ENCODE measurements at regions not wholly inside any gene's neighbourhood (a gene's known extent, or its start where the extent isn't known, plus 50 kb on each side); places are given as distances from the start of the nearest gene placed in this dataset.

DNA sequence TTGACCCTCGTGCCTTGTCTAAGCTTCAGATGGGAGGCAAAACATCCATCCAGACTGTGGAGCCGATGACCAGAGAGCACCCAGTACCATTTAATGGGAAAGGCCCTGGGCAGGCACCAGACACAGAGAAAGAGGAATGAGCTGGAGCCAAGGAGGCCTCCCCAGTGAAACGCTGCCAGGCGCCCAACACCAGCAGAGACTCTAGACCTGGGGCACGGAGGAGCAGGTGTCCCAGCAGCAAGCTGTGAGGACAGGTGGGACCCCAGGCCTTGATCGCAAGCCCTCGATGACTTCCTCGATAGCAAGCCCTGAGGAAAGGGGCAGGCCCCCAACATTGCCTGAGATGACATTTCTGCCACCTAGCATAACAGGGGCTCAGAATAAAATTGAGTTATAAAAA is 62.2 kb upstream of the SIAH1 start:
- no peak overlapping the region for H3K4me3 ChIP-seq (ENCODE audit: low read depth, low read length, poor library complexity, severe bottlenecking)
- H3K27ac ChIP-seq (ENCODE audit: low read depth, low read length, poor library complexity, severe bottlenecking): no peak overlapping the region
- ChIA-PET POLR2A (ENCODE audit: low non-redundant PET) (no interaction called here), CTCF (interaction anchor here (0.6 kb wide), 1 partner anchor 899 kb away, joined by 3 read pairs; no protein-coding TSS in a partner anchor)
- TF ChIP-seq, protein P1, sequence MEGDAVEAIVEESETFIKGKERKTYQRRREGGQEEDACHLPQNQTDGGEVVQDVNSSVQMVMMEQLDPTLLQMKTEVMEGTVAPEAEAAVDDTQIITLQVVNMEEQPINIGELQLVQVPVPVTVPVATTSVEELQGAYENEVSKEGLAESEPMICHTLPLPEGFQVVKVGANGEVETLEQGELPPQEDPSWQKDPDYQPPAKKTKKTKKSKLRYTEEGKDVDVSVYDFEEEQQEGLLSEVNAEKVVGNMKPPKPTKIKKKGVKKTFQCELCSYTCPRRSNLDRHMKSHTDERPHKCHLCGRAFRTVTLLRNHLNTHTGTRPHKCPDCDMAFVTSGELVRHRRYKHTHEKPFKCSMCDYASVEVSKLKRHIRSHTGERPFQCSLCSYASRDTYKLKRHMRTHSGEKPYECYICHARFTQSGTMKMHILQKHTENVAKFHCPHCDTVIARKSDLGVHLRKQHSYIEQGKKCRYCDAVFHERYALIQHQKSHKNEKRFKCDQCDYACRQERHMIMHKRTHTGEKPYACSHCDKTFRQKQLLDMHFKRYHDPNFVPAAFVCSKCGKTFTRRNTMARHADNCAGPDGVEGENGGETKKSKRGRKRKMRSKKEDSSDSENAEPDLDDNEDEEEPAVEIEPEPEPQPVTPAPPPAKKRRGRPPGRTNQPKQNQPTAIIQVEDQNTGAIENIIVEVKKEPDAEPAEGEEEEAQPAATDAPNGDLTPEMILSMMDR (conservative IDR thresholded peaks at IDR 0.05; ENCODE audit: low read depth, low read length): no peak
- TF ChIP-seq EZH2 (IDR thresholded peaks at IDR 0.05; ENCODE audit: borderline replicate concordance, low read depth, low read length, poor library complexity, severe bottlenecking): no peak
- no peak for DNase-seq (ENCODE audit: low spot score)
- H3K27me3 ChIP-seq (replicated peaks; ENCODE audit: insufficient read depth, low read depth, low read length, poor library complexity): no peaks in the 10 kb centered on the region
- no peaks in the 10 kb centered on the region for H3K36me3 ChIP-seq (ENCODE audit: insufficient read depth, low read length, poor library complexity, severe bottlenecking)
- intact Hi-C loops (cut with micrococcal nuclease; ENCODE audit: unreplicated experiment): no loop called here
- no TSS peak for BruUV-seq (replicated peaks)
- no peaks in the 10 kb centered on the region for H3K4me1 ChIP-seq (ENCODE audit: insufficient read depth, low read length, poor library complexity, severe bottlenecking)
- H3K9me3 ChIP-seq (ENCODE audit: low read depth, low read length, poor library complexity, severe bottlenecking): no peaks in the 10 kb centered on the region

DNA sequence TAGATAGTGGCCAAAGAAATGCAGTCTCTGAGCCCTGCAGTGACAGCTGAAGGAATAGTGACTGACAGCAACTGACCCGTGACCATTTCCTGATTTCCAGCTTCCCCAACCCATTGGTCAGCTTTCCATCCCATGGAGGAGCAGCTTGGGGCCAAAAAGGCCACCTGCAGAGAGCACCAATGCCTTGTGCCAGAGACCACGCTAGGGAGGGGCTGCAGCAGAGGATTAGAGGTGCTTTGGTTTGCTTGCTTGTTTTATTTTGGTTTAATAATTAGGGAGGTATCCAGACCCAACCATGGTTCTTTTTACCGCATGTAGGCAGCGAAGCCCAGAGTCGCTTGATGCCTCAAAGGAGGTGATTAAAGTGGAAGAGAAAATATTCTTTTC is 61.3 kb upstream of the SIAH1 start:
- Histone ChIP-seq H3K9me3 (ENCODE audit: low read depth, low read length, poor library complexity, severe bottlenecking) (no peaks in the 10 kb centered on the region), H3K4me3 (ENCODE audit: low read depth, low read length, poor library complexity, severe bottlenecking) (no peak overlapping the region), H3K4me1 (ENCODE audit: insufficient read depth, low read length, poor library complexity, severe bottlenecking) (no peaks in the 10 kb centered on the region), H3K36me3 (ENCODE audit: insufficient read depth, low read length, poor library complexity, severe bottlenecking) (no peaks in the 10 kb centered on the region), H3K27ac (ENCODE audit: low read depth, low read length, poor library complexity, severe bottlenecking) (no peak overlapping the region), H3K27me3 (replicated peaks; ENCODE audit: insufficient read depth, low read depth, low read length, poor library complexity) (no peaks in the 10 kb centered on the region)
- ChIA-PET POLR2A (ENCODE audit: low non-redundant PET) (no interaction called here), CTCF (no interaction called here)
- intact Hi-C loops (cut with micrococcal nuclease; ENCODE audit: unreplicated experiment): no loop called here
- TF ChIP-seq EZH2 (IDR thresholded peaks at IDR 0.05; ENCODE audit: borderline replicate concordance, low read depth, low read length, poor library complexity, severe bottlenecking): no peak
- DNase-seq (ENCODE audit: low spot score): no peak
- no TSS peak for BruUV-seq (replicated peaks)

DNA sequence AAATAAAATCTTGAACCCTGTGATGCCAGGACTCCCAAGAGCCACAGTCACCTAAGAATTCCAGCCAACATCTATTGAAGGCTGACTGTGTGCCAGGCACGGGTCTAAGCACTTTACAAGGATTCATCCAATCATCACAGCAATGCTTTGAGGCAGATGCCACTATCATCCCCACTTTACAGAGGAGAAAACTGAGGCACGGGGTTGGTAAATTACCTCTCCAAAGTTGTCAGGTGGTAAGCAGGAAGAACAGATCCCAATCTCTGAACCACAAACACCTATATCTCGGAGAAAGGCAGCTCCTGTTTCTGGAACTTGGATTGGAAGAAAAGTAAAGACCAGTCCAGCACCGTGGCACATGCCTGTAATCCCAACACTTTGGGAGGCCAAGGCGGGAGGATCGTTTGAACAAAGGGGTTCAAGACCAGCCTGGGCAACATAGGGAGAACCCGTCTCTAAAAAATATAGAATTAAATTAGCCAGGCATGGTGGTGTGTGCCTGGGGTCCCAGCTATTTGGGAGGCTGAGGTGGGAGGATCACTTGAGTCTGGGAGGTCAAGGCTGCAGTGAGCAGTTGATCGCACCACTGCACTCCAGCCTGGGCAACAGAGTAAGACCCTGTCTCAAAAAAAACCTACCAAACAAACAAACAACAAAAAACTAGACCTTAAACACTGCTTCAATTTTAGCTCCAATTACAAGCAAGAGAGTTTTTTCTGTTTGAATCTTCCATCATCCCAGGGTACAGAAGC is 60.7 kb upstream of the SIAH1 start:
- intact Hi-C loops (cut with micrococcal nuclease; ENCODE audit: unreplicated experiment): no loop called here
- Histone ChIP-seq H3K9me3 (ENCODE audit: low read depth, low read length, poor library complexity, severe bottlenecking) (no peaks in the 10 kb centered on the region), H3K27ac (ENCODE audit: low read depth, low read length, poor library complexity, severe bottlenecking) (no peak overlapping the region), H3K27me3 (replicated peaks; ENCODE audit: insufficient read depth, low read depth, low read length, poor library complexity) (no peaks in the 10 kb centered on the region), H3K4me3 (ENCODE audit: low read depth, low read length, poor library complexity, severe bottlenecking) (no peak overlapping the region), H3K4me1 (ENCODE audit: insufficient read depth, low read length, poor library complexity, severe bottlenecking) (no peaks in the 10 kb centered on the region), H3K36me3 (ENCODE audit: insufficient read depth, low read length, poor library complexity, severe bottlenecking) (no peaks in the 10 kb centered on the region)
- no peak for TF ChIP-seq EZH2 (IDR thresholded peaks at IDR 0.05; ENCODE audit: borderline replicate concordance, low read depth, low read length, poor library complexity, severe bottlenecking)
- TF ChIP-seq, protein P1 (conservative IDR thresholded peaks at IDR 0.05; ENCODE audit: low read depth, low read length): no peak
- no peak for DNase-seq (ENCODE audit: low spot score)
- CTCF ChIA-PET: no interaction called here
- POLR2A ChIA-PET (ENCODE audit: low non-redundant PET): no interaction called here
- BruUV-seq (replicated peaks): no TSS peak

DNA sequence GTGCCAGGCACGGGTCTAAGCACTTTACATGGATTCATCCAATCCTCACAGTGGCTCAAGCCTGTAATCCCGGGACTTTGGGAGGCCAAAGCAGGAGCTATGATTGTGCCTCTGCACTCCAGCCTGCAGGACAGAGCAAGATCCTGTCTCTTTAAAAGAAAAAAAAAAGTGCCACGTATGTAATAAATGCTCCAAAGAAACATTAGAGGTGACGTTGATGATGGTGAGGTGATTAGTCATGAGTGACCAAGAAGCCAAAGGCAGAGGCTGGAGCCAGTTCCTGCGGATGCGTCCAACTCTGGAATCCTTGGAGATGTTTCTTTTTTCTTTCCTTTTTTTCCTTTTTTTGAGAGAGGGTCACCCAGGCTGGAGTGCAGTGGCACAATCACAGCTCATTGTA is 59.4 kb upstream of the SIAH1 start:
- CTCF ChIA-PET: no interaction called here
- no peak for DNase-seq (ENCODE audit: low spot score)
- H3K36me3 ChIP-seq (ENCODE audit: insufficient read depth, low read length, poor library complexity, severe bottlenecking): no peaks in the 10 kb centered on the region
- H3K4me3 ChIP-seq (ENCODE audit: low read depth, low read length, poor library complexity, severe bottlenecking): no peak overlapping the region
- TF ChIP-seq EZH2 (IDR thresholded peaks at IDR 0.05; ENCODE audit: borderline replicate concordance, low read depth, low read length, poor library complexity, severe bottlenecking): no peak
- TF ChIP-seq, protein P1 (conservative IDR thresholded peaks at IDR 0.05; ENCODE audit: low read depth, low read length): no peak
- H3K4me1 ChIP-seq (ENCODE audit: insufficient read depth, low read length, poor library complexity, severe bottlenecking): no peaks in the 10 kb centered on the region
- H3K27me3 ChIP-seq (replicated peaks; ENCODE audit: insufficient read depth, low read depth, low read length, poor library complexity): no peaks in the 10 kb centered on the region
- POLR2A ChIA-PET (ENCODE audit: low non-redundant PET): no interaction called here
- BruUV-seq (replicated peaks): no TSS peak
- intact Hi-C loops (cut with micrococcal nuclease; ENCODE audit: unreplicated experiment): no loop called here
- no peak overlapping the region for H3K27ac ChIP-seq (ENCODE audit: low read depth, low read length, poor library complexity, severe bottlenecking)
- no peaks in the 10 kb centered on the region for H3K9me3 ChIP-seq (ENCODE audit: low read depth, low read length, poor library complexity, severe bottlenecking)
